Heart left ventricle (tissue), 13 donors: ENCODE measurements at regions not wholly inside any gene's neighbourhood (a gene's known extent, or its start where the extent isn't known, plus 50 kb on each side); places are given as distances from the start of the nearest gene placed in this dataset.

Experiments used
- POLR2A ChIP-seq, 2 donors: fragments of 450-650 bp; IDR thresholded peaks; one replicate each; pipeline ENCODE4 v1.6.1; 2017; ENCODE audit warnings: antibody characterized with exemption in 2 of 2, mild to moderate bottlenecking in 2 of 2, moderate library complexity in 2 of 2
- TF ChIP-seq, protein P1 (sequence below), 12 donors: fragments of 200-600 bp; sonication (generic) in 4 of 12; IDR thresholded peaks; one replicate each; pipeline versions ENCODE4 v1.5.0 to v1.8.0; 2018 to 2022; ENCODE audit warnings: antibody characterized with exemption in 12 of 12, mild to moderate bottlenecking in 5 of 12
- donor health status: ischemic (EF 13 %, LVEDD 7.1; RV severe dilation, severe dysfunction).
- donor health status: DM: no; HTN: yes; CAD: no.
- donor health status: DM: no; HTN: no; CAD: no.
- donor health status: ischemic (EF 25% LVEDD 6.9; RV normal size, moderate dysfunction).
- donor health status: ischemic (EF 25% LVEDD 5.7; RV mildly dilated, moderate dysfunction).
- donor health status: ischemic (EF 35%, LVEDD 5.7; RV mildly dilated, moderate dysfunction).
- donor health status: nonischemic (EF 11% LVEDD 7.7; RV severe dilation, severe dysfunction).
- donor health status: DM: yes; HTN: yes; CAD: no.
- donor health status: PGD.
- donor health status: ischemic (EF 29% LVEDD 5.4; RV normal size, mild dysfunction).
- donor health status: nonischemic (EF 23%, LVEDD 6.1; RV moderate dilation, normal function).

DNA sequence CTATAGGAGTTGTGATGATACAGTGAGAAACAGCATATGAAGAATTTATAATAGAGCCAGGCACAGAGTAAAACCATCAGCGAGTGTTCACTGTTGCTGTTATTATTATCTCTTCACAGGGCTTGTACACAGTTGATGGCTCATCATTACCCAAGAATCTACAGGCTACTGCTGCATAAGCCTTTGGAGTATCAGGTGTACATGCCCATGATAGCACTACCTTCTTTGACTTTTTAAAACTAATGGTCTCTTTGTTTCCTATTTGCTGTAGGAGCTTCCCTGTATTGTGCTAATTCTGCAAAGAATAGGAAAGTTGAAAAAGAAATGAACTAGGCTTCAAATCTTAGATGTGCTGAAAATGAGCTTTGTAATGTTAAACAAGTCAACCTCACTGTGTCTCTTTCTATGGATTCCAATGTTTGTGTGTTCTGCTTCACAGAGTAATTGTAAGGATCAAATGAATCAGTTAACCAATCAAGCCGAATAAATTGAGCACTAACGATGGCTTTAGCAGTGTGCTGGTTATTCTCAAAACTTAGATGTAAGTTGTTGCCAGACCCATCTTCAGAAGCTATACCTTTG lies 138.8 kb downstream of the TUSC7 start:
- no peak for TF ChIP-seq POLR2A (IDR thresholded peaks at IDR 0.05)
- TF ChIP-seq, protein P1, sequence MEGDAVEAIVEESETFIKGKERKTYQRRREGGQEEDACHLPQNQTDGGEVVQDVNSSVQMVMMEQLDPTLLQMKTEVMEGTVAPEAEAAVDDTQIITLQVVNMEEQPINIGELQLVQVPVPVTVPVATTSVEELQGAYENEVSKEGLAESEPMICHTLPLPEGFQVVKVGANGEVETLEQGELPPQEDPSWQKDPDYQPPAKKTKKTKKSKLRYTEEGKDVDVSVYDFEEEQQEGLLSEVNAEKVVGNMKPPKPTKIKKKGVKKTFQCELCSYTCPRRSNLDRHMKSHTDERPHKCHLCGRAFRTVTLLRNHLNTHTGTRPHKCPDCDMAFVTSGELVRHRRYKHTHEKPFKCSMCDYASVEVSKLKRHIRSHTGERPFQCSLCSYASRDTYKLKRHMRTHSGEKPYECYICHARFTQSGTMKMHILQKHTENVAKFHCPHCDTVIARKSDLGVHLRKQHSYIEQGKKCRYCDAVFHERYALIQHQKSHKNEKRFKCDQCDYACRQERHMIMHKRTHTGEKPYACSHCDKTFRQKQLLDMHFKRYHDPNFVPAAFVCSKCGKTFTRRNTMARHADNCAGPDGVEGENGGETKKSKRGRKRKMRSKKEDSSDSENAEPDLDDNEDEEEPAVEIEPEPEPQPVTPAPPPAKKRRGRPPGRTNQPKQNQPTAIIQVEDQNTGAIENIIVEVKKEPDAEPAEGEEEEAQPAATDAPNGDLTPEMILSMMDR (IDR thresholded peaks at IDR 0.05), result no peak
